H9 (cell line): ENCODE measurements at regions not wholly inside any gene's neighbourhood (a gene's known extent, or its start where the extent isn't known, plus 50 kb on each side); places are given as distances from the start of the nearest gene placed in this dataset.
"Not testable (repeated sequence)": the region's sequence is repeated elsewhere in the genome, so short reads cannot be mapped to it uniquely, and the experiment has no call there.

Experiments
- DNase-seq: peaks from one replicate; pipeline ENCODE4 v3.0.0-alpha.2; 2017
- H2AFZ ChIP-seq: one replicate; pipeline ENCODE4 v1.6.1; 2013; ENCODE audit warnings: mild to moderate bottlenecking, low read length, control low read depth, moderate library complexity
- H2AK5ac ChIP-seq: 2 replicates; pipeline ENCODE4 v1.6.1; 2013; ENCODE audit warnings: low read length, control low read depth, mixed read lengths; ENCODE audit not compliant: insufficient read length
- H2BK120ac ChIP-seq: one replicate; pipeline ENCODE4 v1.6.1; 2013; ENCODE audit warnings: low read depth, mild to moderate bottlenecking, low read length, control low read depth, inconsistent platforms; ENCODE audit not compliant: poor library complexity, severe bottlenecking
- H2BK12ac ChIP-seq: 2 replicates; pipeline ENCODE4 v1.6.1; 2013; ENCODE audit warnings: low read length, control low read depth, mixed read lengths, low read depth; ENCODE audit not compliant: insufficient read length
- H2BK15ac ChIP-seq: 2 replicates; pipeline ENCODE4 v1.6.1; 2013; ENCODE audit warnings: low read depth, low read length, control low read depth
- H2BK20ac ChIP-seq: one replicate; pipeline ENCODE4 v1.6.1; 2013; ENCODE audit warnings: low read depth, mild to moderate bottlenecking, low read length, control low read depth, inconsistent platforms; ENCODE audit not compliant: poor library complexity, severe bottlenecking
- H2BK5ac ChIP-seq: 2 replicates; pipeline ENCODE4 v1.6.1; 2013; ENCODE audit warnings: low read length, control low read depth, mixed read lengths; ENCODE audit not compliant: insufficient read length
- H3K14ac ChIP-seq: 2 replicates; pipeline ENCODE4 v1.6.1; 2013; ENCODE audit warnings: low read length, control low read depth; ENCODE audit not compliant: insufficient read depth
- H3K18ac ChIP-seq: 2 replicates; pipeline ENCODE4 v1.6.1; 2013; ENCODE audit warnings: low read depth, mild to moderate bottlenecking, mixed read lengths, low read length, control low read depth; ENCODE audit not compliant: insufficient read length
- H3K23ac ChIP-seq: 2 replicates; pipeline ENCODE4 v1.6.1; 2013; ENCODE audit warnings: low read length, control low read depth, mixed read lengths, low read depth; ENCODE audit not compliant: insufficient read length
- H3K23me2 ChIP-seq: 2 replicates; pipeline ENCODE4 v1.6.1; 2013; ENCODE audit warnings: low read depth, mild to moderate bottlenecking, mixed read lengths, low read length, control low read depth; ENCODE audit not compliant: insufficient read length, poor library complexity, severe bottlenecking
- H3K27ac ChIP-seq: 2 replicates; pipeline ENCODE4 v1.5.1; 2013; ENCODE audit warnings: low read length, control low read depth, mixed read lengths, low read depth; ENCODE audit not compliant: insufficient read length
- H3K27me3 ChIP-seq: 2 replicates; pipeline ENCODE4 v1.6.1; 2013; ENCODE audit warnings: low read length, control low read depth, inconsistent platforms; ENCODE audit not compliant: insufficient read depth
- H3K4ac ChIP-seq: 2 replicates; pipeline ENCODE4 v1.6.1; 2013; ENCODE audit warnings: low read depth, mild to moderate bottlenecking, control low read depth, inconsistent platforms, low read length, moderate library complexity
- H3K4me1 ChIP-seq: 2 replicates; pipeline ENCODE4 v1.6.1; 2013; ENCODE audit warnings: low read length, control low read depth, inconsistent platforms; ENCODE audit not compliant: insufficient read depth
- H3K4me2 ChIP-seq: 2 replicates; pipeline ENCODE4 v1.6.1; 2013; ENCODE audit warnings: low read length, control low read depth, mixed read lengths; ENCODE audit not compliant: insufficient read length, insufficient read depth
- H3K56ac ChIP-seq: 2 replicates; pipeline ENCODE4 v1.6.1; 2013; ENCODE audit warnings: low read depth, mild to moderate bottlenecking, mixed read lengths, low read length, control low read depth; ENCODE audit not compliant: insufficient read length
- H3K79me1 ChIP-seq: 2 replicates; pipeline ENCODE4 v1.6.1; 2013; ENCODE audit warnings: low read depth, mild to moderate bottlenecking, moderate library complexity, low read length, control low read depth, inconsistent platforms; ENCODE audit not compliant: insufficient read depth, poor library complexity, severe bottlenecking
- H3K79me2 ChIP-seq: 2 replicates; pipeline ENCODE4 v1.6.1; 2013; ENCODE audit warnings: low read length, control low read depth, inconsistent platforms; ENCODE audit not compliant: insufficient read depth
- H3K9ac ChIP-seq: 2 replicates; pipeline ENCODE4 v1.6.1; 2013; ENCODE audit warnings: low read length, control low read depth, mixed read lengths; ENCODE audit not compliant: insufficient read length; ENCODE audit errors: extremely low read depth
- H3K9me3 ChIP-seq: one replicate; pipeline ENCODE4 v1.6.1; 2013; ENCODE audit warnings: low read depth, low read length, inconsistent platforms; ENCODE audit not compliant: control insufficient read depth
- H3T11ph ChIP-seq: one replicate; pipeline ENCODE4 v1.6.1; 2013; ENCODE audit warnings: mild to moderate bottlenecking, low read length, control low read depth, inconsistent platforms
- H4K20me1 ChIP-seq: one replicate; pipeline ENCODE4 v1.6.1; 2013; ENCODE audit not compliant: control insufficient read depth, insufficient read length, insufficient read depth
- H4K5ac ChIP-seq: 2 replicates; pipeline ENCODE4 v1.6.1; 2013; ENCODE audit warnings: low read depth, mild to moderate bottlenecking, mixed read lengths, low read length, control low read depth; ENCODE audit not compliant: insufficient read length
- H4K8ac ChIP-seq: replicated peaks from 2 replicates; pipeline ENCODE4 v1.6.1; 2013; ENCODE audit warnings: low read length, control low read depth, mixed read lengths, low read depth; ENCODE audit not compliant: insufficient read length
- H4K91ac ChIP-seq: 2 replicates; pipeline ENCODE4 v1.6.1; 2013; ENCODE audit warnings: low read depth, mild to moderate bottlenecking, moderate library complexity, mixed read lengths, low read length, control low read depth; ENCODE audit not compliant: insufficient read length
- H3K27ac Mint-ChIP-seq, 3 experiments: 2 replicates in 2 of 3; 3 replicates in 1 of 3; pipeline ENCODE4 v1.8.0; 2020 to 2021; ENCODE audit warnings: mixed read lengths in 3 of 3, mild to moderate bottlenecking in 1 of 3, moderate library complexity in 1 of 3
- H3K27me3 Mint-ChIP-seq: 2 replicates; pipeline ENCODE4 v1.8.0; 2021; ENCODE audit warnings: low read depth, mild to moderate bottlenecking, moderate library complexity, mixed read lengths
- H3K36me3 Mint-ChIP-seq, 3 experiments: 2 replicates in 2 of 3; 3 replicates in 1 of 3; pipeline ENCODE4 v1.8.0; 2020 to 2021; ENCODE audit warnings: low read depth in 3 of 3, mixed read lengths in 3 of 3; ENCODE audit not compliant: insufficient read depth in 1 of 3
- H3K4me1 Mint-ChIP-seq, 2 experiments: 2 replicates each; pipeline ENCODE4 v1.8.0; 2020; ENCODE audit warnings: mixed read lengths in 2 of 2
- H3K4me3 Mint-ChIP-seq, 2 experiments: 2 replicates in 1 of 2; 3 replicates in 1 of 2; pipeline ENCODE4 v1.8.0; 2020 to 2021; ENCODE audit warnings: mild to moderate bottlenecking in 2 of 2, mixed read lengths in 2 of 2, moderate library complexity in 1 of 2
- H3K9me3 Mint-ChIP-seq, 2 experiments: 2 replicates in 1 of 2; 3 replicates in 1 of 2; pipeline ENCODE4 v1.8.0; 2020; ENCODE audit warnings: mild to moderate bottlenecking in 2 of 2, mixed read lengths in 2 of 2, moderate library complexity in 1 of 2
- WGBS: extraction: QIAGEN DNeasy Blood & Tissue Kit; methylation state at CpG from one replicate; pipeline ENCODE4 v1.1.7; 2013; ENCODE audit warnings: missing lambda C conversion rate, low lambda C conversion rate, mixed read lengths; ENCODE audit not compliant: insufficient read length; ENCODE audit errors: extremely low coverage; 5-methylcytosine and 5-hydroxymethylcytosine counted together

DNA sequence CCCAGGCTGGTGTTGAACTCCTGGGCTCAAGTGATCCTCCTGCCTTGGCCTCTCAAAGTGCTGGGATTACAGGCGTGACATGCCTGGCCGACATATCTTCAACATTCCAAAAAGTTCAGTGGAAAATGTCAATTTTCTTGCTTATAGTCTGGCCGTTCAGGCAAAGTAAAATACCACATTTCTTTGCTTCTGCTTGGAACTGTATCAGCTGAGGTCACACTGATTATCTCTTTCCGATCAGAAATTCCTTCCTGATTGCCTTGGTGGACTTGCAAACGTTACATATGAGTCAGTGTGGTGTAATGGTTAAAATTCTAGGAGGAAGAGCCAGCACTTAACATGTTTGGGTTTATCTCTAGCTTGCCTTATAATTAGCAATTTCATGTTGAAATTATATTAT, 170.6 kb upstream of the ERV3-1 start:
- H3K18ac ChIP-seq, H2AFZ ChIP-seq, H3K23ac ChIP-seq, H3K4me2 ChIP-seq, H3K4ac ChIP-seq, H3K4me1 ChIP-seq, H3K27me3 Mint-ChIP-seq, H3K9me3 Mint-ChIP-seq, H4K91ac ChIP-seq, H3K9me3 ChIP-seq, H3K4me1 Mint-ChIP-seq, H3K4me3 Mint-ChIP-seq, H3K14ac ChIP-seq, H3K56ac ChIP-seq, H3K36me3 Mint-ChIP-seq, H2BK15ac ChIP-seq, H3T11ph ChIP-seq, H4K20me1 ChIP-seq, H2BK5ac ChIP-seq, H3K27ac Mint-ChIP-seq, H2BK120ac ChIP-seq, H3K79me1 ChIP-seq, H3K9ac ChIP-seq, H4K5ac ChIP-seq, H2AK5ac ChIP-seq, H3K23me2 ChIP-seq, H3K27me3 ChIP-seq, H3K27ac ChIP-seq, H2BK20ac ChIP-seq, H4K8ac ChIP-seq, H2BK12ac ChIP-seq, H3K79me2 ChIP-seq, DNase-seq: not testable (repeated sequence)
- WGBS = no CpG with 5 or more reads among the region's 5 CpGs

DNA sequence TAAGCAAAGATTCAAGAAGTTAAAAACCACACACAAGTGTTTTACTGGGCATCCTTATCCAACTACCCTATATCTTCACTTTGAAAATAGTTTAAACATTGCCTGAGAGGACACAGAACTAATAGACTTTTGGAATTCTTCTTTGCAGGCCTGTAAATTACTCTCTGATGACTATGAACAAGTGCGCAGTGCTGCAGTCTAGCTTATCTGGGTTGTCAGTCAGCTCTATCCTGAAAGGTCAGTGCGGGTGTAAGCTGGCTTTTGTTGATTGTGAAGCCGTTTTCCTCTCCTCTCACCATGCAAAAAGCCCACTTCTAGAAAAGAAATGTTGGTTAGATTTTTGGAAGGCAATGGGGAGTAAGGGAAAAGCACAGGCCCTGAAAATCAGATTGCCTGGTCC, 143.6 kb upstream of the ERV3-1 start:
- WGBS = no CpG with 5 or more reads among the region's 3 CpGs

More for the DNA sequence above, 143.6 kb upstream of the ERV3-1 start:
- H4K8ac ChIP-seq, H3K27me3 ChIP-seq, H2AK5ac ChIP-seq, H3K4me1 Mint-ChIP-seq, H2BK20ac ChIP-seq, H3K27ac Mint-ChIP-seq, H3K4me3 Mint-ChIP-seq, H3K27me3 Mint-ChIP-seq, H3K9me3 Mint-ChIP-seq, H3K79me2 ChIP-seq, H3K9ac ChIP-seq, H3K23me2 ChIP-seq, H3K27ac ChIP-seq, H2AFZ ChIP-seq, H3K79me1 ChIP-seq, H2BK120ac ChIP-seq, H3K36me3 Mint-ChIP-seq, H4K20me1 ChIP-seq, H3K4me2 ChIP-seq, H4K5ac ChIP-seq, DNase-seq, H3K4ac ChIP-seq, H3K4me1 ChIP-seq, H3K23ac ChIP-seq, H2BK5ac ChIP-seq, H3K56ac ChIP-seq, H4K91ac ChIP-seq, H2BK12ac ChIP-seq, H3T11ph ChIP-seq, H3K9me3 ChIP-seq, H2BK15ac ChIP-seq, H3K18ac ChIP-seq, H3K14ac ChIP-seq: not testable (repeated sequence)
